Ishikawa (cell line): ENCODE measurements at regions not wholly inside any gene's neighbourhood (a gene's known extent, or its start where the extent isn't known, plus 50 kb on each side); places are given as distances from the start of the nearest gene placed in this dataset.

Experiments
- CEBPB ChIP-seq: IDR thresholded peaks from 2 replicates; pipeline ENCODE4 v1.6.1; 2012
- CREB1 ChIP-seq: IDR thresholded peaks from 2 replicates; pipeline ENCODE4 v1.6.1; 2012; ENCODE audit warnings: low read depth
- EGR1 ChIP-seq: IDR thresholded peaks from 2 replicates; pipeline ENCODE4 v1.6.1; 2012
- EP300 ChIP-seq: IDR thresholded peaks from 2 replicates; pipeline ENCODE4 v1.6.1; 2012; ENCODE audit warnings: borderline replicate concordance
- FOXM1 ChIP-seq: IDR thresholded peaks from 2 replicates; pipeline ENCODE4 v1.6.1; 2012; ENCODE audit warnings: low read depth, borderline replicate concordance
- MAX ChIP-seq: IDR thresholded peaks from 2 replicates; pipeline ENCODE4 v1.6.1; 2012
- NFIC ChIP-seq: IDR thresholded peaks from 2 replicates; pipeline ENCODE4 v1.6.1; 2012
- RAD21 ChIP-seq: IDR thresholded peaks from 2 replicates; pipeline ENCODE4 v1.6.1; 2012; ENCODE audit warnings: low read depth
- REST ChIP-seq: IDR thresholded peaks from 2 replicates; pipeline ENCODE4 v1.6.1; 2012; ENCODE audit warnings: low read depth, mild to moderate bottlenecking
- TAF1 ChIP-seq: IDR thresholded peaks from 2 replicates; pipeline ENCODE4 v1.6.1; 2012; ENCODE audit warnings: low read depth, mild to moderate bottlenecking
- TCF12 ChIP-seq: IDR thresholded peaks from 2 replicates; pipeline ENCODE4 v1.6.1; 2012; ENCODE audit warnings: low read depth
- TEAD4 ChIP-seq: IDR thresholded peaks from 2 replicates; pipeline ENCODE4 v1.6.1; 2012
- USF1 ChIP-seq: IDR thresholded peaks from 2 replicates; pipeline ENCODE4 v1.6.1; 2012
- YY1 ChIP-seq: IDR thresholded peaks from 2 replicates; pipeline ENCODE4 v1.6.1; 2012; ENCODE audit warnings: low read depth
- ZBTB7A ChIP-seq: IDR thresholded peaks from 2 replicates; pipeline ENCODE4 v1.6.1; 2012; ENCODE audit warnings: low read depth

GRCh38 chr1:228669242-228669585, 66.1 kb upstream of the RHOU start:
- TF ChIP-seq FOXM1 = no peak
- no peak for TF ChIP-seq ZBTB7A
- TF ChIP-seq USF1 = no peak
- no peak for TF ChIP-seq EGR1
- TF ChIP-seq NFIC = no peak
- TF ChIP-seq TAF1 = no peak
- no peak for TF ChIP-seq EP300
- TF ChIP-seq CEBPB = no peak
- no peak for TF ChIP-seq CREB1
- no peak for TF ChIP-seq TEAD4
- TF ChIP-seq REST = no peak
- no peak for TF ChIP-seq RAD21
- TF ChIP-seq TCF12 = no peak
- TF ChIP-seq MAX = no peak
- no peak for TF ChIP-seq YY1

GRCh38 chr1:228683428-228683827, 51.9 kb upstream of the RHOU start:
- TF ChIP-seq TEAD4 (no peak), EP300 (no peak)

- no peak for TF ChIP-seq MAX
- TF ChIP-seq FOXM1 = no peak
These were observed 50.7 kb upstream of the RHOU start for GRCh38 chr1:228684607-228685006.

GRCh38 chr1:228685081-228685660, 50.1 kb upstream of the RHOU start:
- no peak for TF ChIP-seq MAX
- no peak for TF ChIP-seq TCF12
- no peak for TF ChIP-seq TAF1
- no peak for TF ChIP-seq USF1
- TF ChIP-seq EGR1 = no peak
- no peak for TF ChIP-seq REST
- no peak for TF ChIP-seq CREB1
- no peak for TF ChIP-seq CEBPB
- no peak for TF ChIP-seq TEAD4
